ENCODE measurements at regions not wholly inside any gene's neighbourhood (a gene's known extent, or its start where the extent isn't known, plus 50 kb on each side); places are given as distances from the start of the nearest gene placed in this dataset.

DNA sequence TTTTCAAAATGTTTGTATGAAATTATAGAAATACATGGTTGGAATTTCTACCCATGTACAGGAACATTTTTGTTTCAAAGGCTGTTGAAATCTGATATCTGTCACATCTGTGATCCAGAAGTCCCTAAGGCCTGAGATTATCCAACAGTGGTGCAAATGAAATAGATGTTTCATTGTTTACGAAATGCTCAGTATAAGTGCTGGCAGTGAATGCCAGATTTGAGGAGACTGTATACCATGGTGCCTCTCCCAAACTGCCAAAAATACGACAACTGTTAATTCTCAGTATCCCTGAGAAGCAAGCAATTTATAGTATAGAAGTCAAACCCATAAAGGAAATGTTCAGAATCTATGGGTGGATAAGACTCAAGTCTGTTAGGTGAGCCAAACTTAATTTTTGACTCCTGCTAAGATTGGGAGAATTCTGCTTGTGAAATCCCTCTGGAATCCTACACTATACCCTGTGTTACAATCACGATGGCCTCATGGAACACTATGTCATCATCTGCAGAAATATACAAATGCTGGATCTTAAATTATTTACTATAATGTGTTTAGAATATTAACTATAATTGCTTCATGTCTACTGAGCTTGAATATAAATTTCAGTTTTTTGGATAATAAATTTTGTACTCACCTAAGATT, 71.2 kb upstream of the DOCK10 start:
- TF ChIP-seq EZH2 (IDR thresholded peaks at IDR 0.05) (no peak), CTCF (IDR thresholded peaks at IDR 0.05) (no peak), EZH2phosphoT487 (IDR thresholded peaks at IDR 0.05) (no peak)
